Central memory CD8-positive, alpha-beta T cell (primary cell): ENCODE measurements at regions not wholly inside any gene's neighbourhood (a gene's known extent, or its start where the extent isn't known, plus 50 kb on each side); places are given as distances from the start of the nearest gene placed in this dataset.

Experiments used
- ATAC-seq: fragments of 150-1000 bp; cut with Tn5 transposase; replicated peaks from 2 replicates; pipeline ENCODE4 v1.10.0; 2022; ENCODE audit warnings: mild to moderate bottlenecking, moderate FRiP score, moderate number of reproducible peaks; ENCODE audit not compliant: poor library complexity, severe bottlenecking; ENCODE audit errors: extremely low read depth
- DNase-seq, 2 donors: peaks; one replicate each; pipeline ENCODE4 v3.0.0; 2021; ENCODE audit warnings: low spot score in 2 of 2
- H3K27ac Mint-ChIP-seq: one replicate; pipeline ENCODE4 v1.8.0; 2022; ENCODE audit warnings: low read depth, mild to moderate bottlenecking, moderate library complexity, mixed read lengths
- H3K27me3 Mint-ChIP-seq: one replicate; pipeline ENCODE4 v1.8.0; 2022; ENCODE audit warnings: mixed read lengths
- H3K36me3 Mint-ChIP-seq: one replicate; pipeline ENCODE4 v1.8.0; 2022; ENCODE audit warnings: mild to moderate bottlenecking, moderate library complexity, mixed read lengths; ENCODE audit not compliant: insufficient read depth
- H3K4me1 Mint-ChIP-seq: one replicate; pipeline ENCODE4 v1.8.0; 2022; ENCODE audit warnings: mixed read lengths
- H3K4me3 Mint-ChIP-seq: one replicate; pipeline ENCODE4 v1.8.0; 2022; ENCODE audit warnings: mild to moderate bottlenecking, moderate library complexity, mixed read lengths
- H3K9me3 Mint-ChIP-seq: one replicate; pipeline ENCODE4 v1.8.0; 2022; ENCODE audit warnings: mixed read lengths

DNA sequence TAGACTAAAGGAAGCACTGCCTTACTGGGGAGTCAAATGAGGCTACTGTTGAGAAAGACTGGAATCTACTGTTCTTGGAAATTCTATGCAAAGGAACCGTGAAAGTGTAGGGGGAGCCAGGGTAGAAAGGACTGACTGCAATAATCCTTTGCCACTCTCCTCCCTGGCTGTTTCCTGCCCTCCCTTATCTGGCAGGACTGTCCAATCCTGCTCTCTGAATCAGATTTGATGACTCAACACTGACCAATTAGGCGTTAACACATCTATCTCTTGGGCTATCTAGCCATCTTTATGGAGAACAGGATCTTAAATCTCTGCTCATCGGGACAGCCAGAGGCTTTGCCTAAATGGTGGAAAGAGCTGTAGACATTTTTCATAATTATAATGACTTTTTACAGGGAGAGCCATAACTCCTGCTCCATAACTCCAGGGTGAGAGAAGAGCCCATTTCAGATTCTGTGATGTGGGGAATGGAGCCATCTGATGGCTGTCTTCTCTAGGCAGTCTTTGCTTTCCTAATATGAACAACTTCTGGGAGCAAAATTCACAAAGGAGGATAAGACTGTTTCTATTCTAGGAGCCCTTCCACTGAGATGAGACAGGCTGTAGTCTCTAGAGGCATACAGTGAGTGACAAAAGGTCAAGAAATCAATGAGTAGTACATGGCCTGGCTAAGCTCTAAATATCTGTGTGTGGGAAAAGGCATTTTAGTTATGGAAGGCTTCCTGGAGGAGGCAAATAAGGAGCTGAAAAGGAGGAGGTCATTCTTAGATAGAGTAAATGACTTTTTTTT, 68.9 kb upstream of the CISTR start:
- no peaks in the 10 kb centered on the region for H3K9me3 Mint-ChIP-seq
- no peak overlapping the region for H3K4me3 Mint-ChIP-seq
- H3K27ac Mint-ChIP-seq: no peak overlapping the region
- H3K27me3 Mint-ChIP-seq: peaks cover 94% of the 10 kb centered on the region
- DNase-seq (no peak), ATAC-seq (no peak)
- H3K36me3 Mint-ChIP-seq: no peaks in the 10 kb centered on the region
- no peaks in the 10 kb centered on the region for H3K4me1 Mint-ChIP-seq

DNA sequence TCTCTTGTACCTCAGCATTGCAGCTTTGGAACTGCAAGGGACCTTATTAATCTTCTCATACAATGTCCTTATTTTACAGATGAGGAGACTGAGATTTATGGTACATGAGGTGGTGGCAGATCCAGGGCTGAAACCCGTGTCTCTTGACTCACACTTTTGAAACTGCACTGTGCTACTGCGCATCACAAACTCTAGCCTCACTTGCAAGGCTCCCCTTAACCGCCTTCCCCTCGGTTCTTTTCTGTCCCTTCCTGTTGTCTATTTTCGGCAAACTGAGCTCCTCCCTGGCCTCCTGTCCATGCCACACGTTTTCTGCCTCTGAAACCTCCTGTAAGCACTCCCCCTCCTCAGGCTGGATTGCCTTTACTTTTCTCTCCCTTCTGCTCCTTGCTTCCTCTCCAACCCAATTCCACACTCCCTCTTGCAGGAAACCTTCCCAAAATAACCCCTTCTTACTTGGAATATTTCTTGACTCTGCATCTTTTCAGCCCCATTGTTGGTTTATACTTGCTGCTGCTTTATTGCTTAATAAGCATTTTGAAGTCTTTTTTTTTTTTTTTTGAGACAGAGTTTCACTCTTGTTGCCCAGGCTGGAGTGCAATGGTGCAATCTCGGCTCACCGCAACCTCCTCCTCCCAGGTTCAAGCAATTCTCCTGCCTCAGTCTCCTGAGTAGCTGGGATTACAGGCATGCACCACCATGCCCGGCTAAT, 72.4 kb upstream of the CISTR start:
- Mint-ChIP-seq H3K36me3 (no peaks in the 10 kb centered on the region), H3K27me3 (peaks cover 98% of the 10 kb centered on the region), H3K4me1 (no peaks in the 10 kb centered on the region), H3K9me3 (no peaks in the 10 kb centered on the region), H3K4me3 (no peak overlapping the region), H3K27ac (no peak overlapping the region)
- no peak for ATAC-seq
- no peak for DNase-seq

DNA sequence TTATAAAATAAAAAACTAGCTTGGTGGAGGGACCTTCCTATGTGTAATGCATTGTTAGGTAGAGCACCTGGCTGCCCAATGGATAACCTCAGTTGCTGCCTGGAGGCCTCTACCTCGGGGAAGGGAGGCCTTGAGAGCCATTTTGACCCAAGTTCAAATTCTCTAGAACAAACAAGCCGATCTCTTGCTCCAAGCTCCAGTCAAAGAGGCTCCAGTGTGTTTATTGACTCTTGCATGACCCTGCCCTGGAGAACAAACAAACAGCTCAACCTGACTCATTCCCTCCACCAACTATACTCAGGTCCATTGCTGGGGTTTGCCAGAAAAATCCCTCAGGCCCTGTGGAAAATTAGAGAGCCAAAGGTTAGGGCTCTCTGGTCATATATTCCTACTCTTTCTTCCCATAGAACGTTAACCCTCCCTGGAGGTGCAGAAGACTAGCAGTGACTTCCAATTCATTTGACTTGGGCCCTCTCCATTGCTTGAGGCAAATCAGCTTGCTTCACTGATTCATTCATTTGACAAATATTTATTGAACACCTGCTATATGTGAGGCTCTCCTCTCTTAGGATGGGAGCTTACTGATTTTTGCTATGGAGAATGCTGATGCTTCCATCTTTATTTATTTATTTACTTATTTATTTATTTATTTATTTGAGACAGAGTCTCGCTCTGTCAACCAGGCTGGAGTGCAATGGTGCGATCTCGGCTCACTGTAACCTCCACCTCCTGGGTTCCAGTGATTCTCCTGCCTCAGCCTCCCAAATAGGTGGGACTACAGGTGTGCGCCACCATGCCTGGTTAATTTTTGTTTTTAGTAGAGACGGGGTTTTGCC, 73.7 kb upstream of the CISTR start:
- ATAC-seq (no peak), DNase-seq (no peak)
- Mint-ChIP-seq H3K4me1 (no peaks in the 10 kb centered on the region), H3K27me3 (peaks cover 86% of the 10 kb centered on the region), H3K36me3 (no peaks in the 10 kb centered on the region), H3K4me3 (no peak overlapping the region), H3K9me3 (no peaks in the 10 kb centered on the region), H3K27ac (no peak overlapping the region)

DNA sequence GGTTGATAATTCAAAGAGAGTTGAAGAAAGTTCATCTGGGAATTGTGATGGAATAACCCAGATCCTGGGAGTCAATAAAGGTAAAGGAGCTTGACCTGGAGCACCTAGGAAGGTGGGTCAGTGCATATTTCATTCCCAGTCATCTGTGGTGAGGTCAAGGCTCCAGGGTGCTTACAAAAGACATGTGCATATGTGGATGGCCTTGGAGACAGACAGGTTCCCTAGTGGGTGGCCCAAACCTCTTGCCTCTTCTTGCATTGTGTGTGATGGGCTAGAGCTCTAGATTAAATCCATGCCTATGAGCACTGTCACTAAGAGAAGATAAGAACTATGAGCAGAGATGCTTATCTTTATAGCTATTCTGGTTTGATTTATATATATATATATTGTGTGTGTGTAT, 75.5 kb upstream of the CISTR start:
- Mint-ChIP-seq H3K9me3 (no peaks in the 10 kb centered on the region), H3K4me3 (no peak overlapping the region), H3K36me3 (no peaks in the 10 kb centered on the region), H3K27me3 (peaks cover 82% of the 10 kb centered on the region), H3K27ac (no peak overlapping the region), H3K4me1 (no peaks in the 10 kb centered on the region)
- no peak for DNase-seq
- ATAC-seq: no peak

DNA sequence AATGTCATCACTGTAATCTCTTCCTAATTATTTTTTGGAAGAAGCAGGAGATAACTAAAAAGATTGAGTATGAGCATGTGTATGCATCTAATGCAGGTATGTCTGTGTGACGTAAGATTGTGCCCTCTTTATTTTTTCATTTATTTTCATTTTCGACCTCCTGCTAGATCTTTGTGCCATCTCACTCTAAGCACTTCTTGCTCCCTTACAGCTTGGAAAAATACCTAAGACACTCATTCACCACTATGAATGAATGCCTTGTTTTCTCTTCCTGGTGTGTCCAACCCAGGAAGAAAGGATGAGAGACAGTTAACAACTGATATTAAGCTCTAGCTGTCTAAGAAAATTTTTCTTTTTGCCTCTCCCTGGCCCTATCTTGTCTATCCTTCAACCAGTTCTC, 76.8 kb upstream of the CISTR start:
- no peak overlapping the region for H3K4me3 Mint-ChIP-seq
- H3K27ac Mint-ChIP-seq: no peak overlapping the region
- H3K36me3 Mint-ChIP-seq: no peaks in the 10 kb centered on the region
- no peaks in the 10 kb centered on the region for H3K9me3 Mint-ChIP-seq
- no peaks in the 10 kb centered on the region for H3K4me1 Mint-ChIP-seq
- peaks cover 84% of the 10 kb centered on the region for H3K27me3 Mint-ChIP-seq
- ATAC-seq: no peak
- no peak for DNase-seq

DNA sequence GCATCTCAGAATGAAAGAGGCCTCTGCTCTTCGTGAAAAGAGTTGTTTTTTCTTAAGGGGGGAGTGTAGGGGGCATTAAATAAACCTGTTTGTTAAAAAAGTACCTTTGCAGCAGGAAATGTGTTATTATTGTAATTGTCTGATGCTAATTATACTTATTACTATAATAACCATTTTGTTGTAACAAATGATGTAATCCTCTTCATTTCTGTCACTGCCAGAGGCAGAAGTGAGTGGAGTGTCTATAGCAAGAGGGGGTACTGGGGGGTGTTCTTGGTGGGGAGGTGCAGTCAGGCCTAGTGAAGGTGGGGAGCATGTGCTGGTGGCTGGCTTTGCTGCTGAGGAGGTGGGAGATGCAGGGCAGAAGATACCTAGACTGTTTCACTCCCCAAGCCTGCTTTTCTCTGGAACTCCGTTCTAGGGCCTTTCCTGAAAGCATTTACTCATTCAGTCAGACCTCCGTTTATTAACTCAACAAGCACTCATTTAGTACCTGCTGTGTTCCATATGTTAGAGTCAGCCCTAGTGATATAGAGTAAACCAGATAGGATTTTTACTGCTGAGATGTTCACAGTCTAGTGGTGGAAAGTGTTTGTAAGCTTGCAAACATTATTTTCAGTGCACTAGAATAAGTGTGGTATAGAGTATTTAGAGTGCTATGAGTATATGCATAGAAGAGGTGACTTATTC, 77.5 kb upstream of the CISTR start:
- no peak overlapping the region for H3K4me3 Mint-ChIP-seq

DNA sequence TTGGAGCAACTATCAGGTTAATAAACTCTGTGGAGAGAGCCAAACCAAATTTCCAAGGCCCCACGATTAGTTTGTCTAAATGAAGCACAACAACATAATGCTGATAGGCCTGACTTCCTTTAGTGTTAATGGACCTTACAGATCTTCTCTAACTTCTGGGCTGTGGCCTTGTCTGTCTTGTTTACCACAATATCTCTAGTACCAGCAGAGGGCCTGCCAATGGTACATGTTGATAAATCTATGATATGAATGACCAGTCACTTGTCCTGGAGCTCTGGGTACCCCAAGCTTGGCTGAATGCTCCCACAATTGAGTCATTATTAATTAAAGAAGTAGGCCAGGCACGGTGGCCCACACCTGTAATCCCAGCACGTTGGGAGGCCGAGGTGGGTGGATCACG, 78.9 kb upstream of the CISTR start:
- DNase-seq: no peak
- Mint-ChIP-seq H3K4me3 (no peak overlapping the region), H3K36me3 (no peaks in the 10 kb centered on the region), H3K27me3 (peaks cover 85% of the 10 kb centered on the region), H3K4me1 (no peaks in the 10 kb centered on the region), H3K9me3 (no peaks in the 10 kb centered on the region), H3K27ac (no peak overlapping the region)
- no peak for ATAC-seq

More for the DNA sequence above, 77.5 kb upstream of the CISTR start:
- Mint-ChIP-seq H3K4me1 (no peaks in the 10 kb centered on the region), H3K27me3 (peaks cover 84% of the 10 kb centered on the region), H3K36me3 (no peaks in the 10 kb centered on the region), H3K9me3 (no peaks in the 10 kb centered on the region), H3K27ac (no peak overlapping the region)
- ATAC-seq: no peak
- no peak for DNase-seq

DNA sequence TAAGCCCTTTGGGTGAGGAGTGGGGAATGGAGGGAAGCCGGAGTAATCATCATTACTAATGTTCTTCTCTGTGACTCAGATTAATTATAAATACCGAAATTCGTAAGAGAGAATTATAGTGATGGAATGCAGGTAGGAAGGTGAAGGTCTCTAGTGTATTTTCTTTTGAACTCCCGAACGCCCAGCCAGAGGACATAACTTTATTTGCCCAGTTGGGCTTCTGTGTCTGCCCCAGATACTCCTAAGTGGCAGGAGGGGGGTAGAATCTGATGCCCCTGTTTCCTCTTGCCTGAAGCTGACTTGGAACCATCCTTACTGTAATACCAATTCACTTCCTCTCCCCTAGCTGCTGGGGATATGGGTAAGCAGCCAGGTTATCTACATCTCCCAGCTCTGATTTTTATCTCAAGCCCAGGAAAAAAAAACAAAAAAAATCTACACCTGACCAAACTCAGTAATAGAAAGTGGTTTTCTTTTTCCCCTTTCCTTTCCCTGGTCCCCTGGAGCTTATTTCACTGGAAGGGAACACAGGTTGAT, 84.4 kb upstream of the CISTR start:
- Mint-ChIP-seq H3K4me1 (no peaks in the 10 kb centered on the region), H3K27me3 (peaks cover 88% of the 10 kb centered on the region)
- no peak for ATAC-seq

DNA sequence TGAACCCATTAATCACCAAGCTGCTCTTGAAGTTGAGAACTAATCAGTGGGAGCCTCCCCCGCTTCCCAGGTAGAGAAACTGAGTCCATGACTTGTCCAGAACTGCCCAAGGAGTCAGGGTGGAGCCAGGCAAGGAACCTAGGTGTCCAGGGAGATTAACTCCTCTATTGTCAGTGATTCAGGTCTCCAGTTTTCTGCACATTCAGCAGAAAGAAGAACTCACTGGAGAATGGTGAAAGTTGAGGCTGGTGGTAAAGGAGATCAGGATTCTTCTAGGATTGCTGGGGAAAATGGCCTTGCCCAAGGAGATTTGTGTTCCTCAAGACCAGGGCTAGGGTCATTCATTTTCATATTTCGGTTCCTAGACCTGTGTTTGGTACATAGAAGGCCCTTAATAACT, 87.2 kb upstream of the CISTR start:
- H3K4me1 Mint-ChIP-seq: no peaks in the 10 kb centered on the region
- H3K27ac Mint-ChIP-seq: no peak overlapping the region
- H3K36me3 Mint-ChIP-seq: no peaks in the 10 kb centered on the region
- no peaks in the 10 kb centered on the region for H3K9me3 Mint-ChIP-seq
- peaks cover 90% of the 10 kb centered on the region for H3K27me3 Mint-ChIP-seq
- DNase-seq (no peak), ATAC-seq (no peak)
- no peak overlapping the region for H3K4me3 Mint-ChIP-seq

More for the DNA sequence above, 84.4 kb upstream of the CISTR start:
- H3K4me3 Mint-ChIP-seq: no peak overlapping the region
- no peak overlapping the region for H3K27ac Mint-ChIP-seq
- DNase-seq: no peak
- no peaks in the 10 kb centered on the region for H3K9me3 Mint-ChIP-seq
- H3K36me3 Mint-ChIP-seq: no peaks in the 10 kb centered on the region

DNA sequence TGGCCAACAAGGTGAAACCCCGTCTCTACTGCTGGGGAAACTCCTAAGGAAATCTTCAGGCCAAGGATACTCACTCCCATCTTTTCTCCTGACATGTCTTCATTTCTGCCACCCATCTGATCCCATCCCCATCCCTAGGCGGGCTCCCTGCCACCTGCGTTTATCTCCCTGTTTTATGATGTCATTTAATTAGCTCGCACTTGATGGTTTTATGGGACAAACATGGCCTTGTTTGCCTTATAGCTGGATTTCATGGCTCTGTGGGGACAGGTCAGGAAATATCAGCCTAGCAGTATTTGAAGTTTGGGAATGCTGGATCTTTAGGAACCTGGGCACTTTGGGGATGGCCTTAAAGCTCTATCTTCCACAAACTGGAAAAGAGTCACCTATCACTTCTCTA, 88.5 kb upstream of the CISTR start:
- Mint-ChIP-seq H3K36me3 (no peaks in the 10 kb centered on the region), H3K4me1 (no peaks in the 10 kb centered on the region)

DNA sequence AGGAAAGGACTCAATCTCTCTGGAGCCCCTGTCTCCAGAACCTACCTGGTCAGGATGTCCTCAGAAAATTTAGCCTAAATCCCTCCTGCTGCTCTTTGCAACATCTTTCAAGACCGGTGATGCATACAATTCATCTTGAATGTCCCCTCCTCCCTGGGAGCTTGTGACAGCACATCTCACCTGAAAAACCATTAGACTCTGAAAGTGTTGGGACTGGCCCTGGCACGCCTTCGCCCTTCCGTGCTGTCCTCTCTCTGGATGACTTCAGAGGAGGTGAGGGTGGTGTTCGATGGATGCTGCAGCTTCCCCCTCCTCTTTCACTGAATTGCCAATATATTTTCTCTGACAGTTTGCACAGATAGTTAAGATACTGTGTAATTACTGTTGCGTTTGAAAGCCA, 90.9 kb upstream of the CISTR start:
- Mint-ChIP-seq H3K27ac (no peak overlapping the region), H3K4me3 (no peak overlapping the region), H3K27me3 (peaks cover 79% of the 10 kb centered on the region), H3K36me3 (no peaks in the 10 kb centered on the region), H3K4me1 (no peaks in the 10 kb centered on the region), H3K9me3 (no peaks in the 10 kb centered on the region)
- DNase-seq (no peak), ATAC-seq (no peak)

More for the DNA sequence above, 88.5 kb upstream of the CISTR start:
- DNase-seq: no peak
- ATAC-seq: no peak
- Mint-ChIP-seq H3K9me3 (no peaks in the 10 kb centered on the region), H3K27me3 (peaks cover 90% of the 10 kb centered on the region), H3K27ac (no peak overlapping the region), H3K4me3 (no peak overlapping the region)

DNA sequence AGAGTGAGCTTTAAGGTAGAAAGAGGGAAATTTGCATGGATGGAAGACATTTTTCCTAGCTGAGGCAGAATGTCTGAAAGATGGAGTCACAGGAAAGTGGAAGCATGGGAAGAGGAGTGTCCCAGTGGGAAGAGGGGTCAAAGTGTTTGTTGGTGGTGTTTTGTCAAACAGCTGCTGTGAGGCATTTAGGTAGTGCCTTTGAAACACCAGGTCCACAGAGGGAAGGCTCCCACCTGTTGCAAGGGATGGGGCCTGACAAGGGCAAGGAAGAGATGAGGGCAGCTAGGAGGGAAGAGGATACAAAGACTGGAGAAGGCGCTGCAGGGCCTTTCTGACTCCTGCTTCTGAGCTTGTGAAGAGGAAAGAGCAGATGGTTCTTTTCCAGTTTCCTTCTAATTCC, 91.8 kb upstream of the CISTR start:
- ATAC-seq (no peak), DNase-seq (no peak)
- peaks cover 87% of the 10 kb centered on the region for H3K27me3 Mint-ChIP-seq
- H3K9me3 Mint-ChIP-seq: no peaks in the 10 kb centered on the region
- H3K4me3 Mint-ChIP-seq: no peak overlapping the region
- no peaks in the 10 kb centered on the region for H3K36me3 Mint-ChIP-seq
- H3K27ac Mint-ChIP-seq: no peak overlapping the region
- H3K4me1 Mint-ChIP-seq: no peaks in the 10 kb centered on the region
